Esophagus mucosa (tissue), 1 donor: ENCODE measurements at regions not wholly inside any gene's neighbourhood (a gene's known extent, or its start where the extent isn't known, plus 50 kb on each side); places are given as distances from the start of the nearest gene placed in this dataset.
"Not testable (repeated sequence)": the region's sequence is repeated elsewhere in the genome, so short reads cannot be mapped to it uniquely, and the experiment has no call there.

Experiments used
- ATAC-seq: fragments of 200-7000 bp; cut with Tn5 transposase; one replicate; pipeline ENCODE4 v1.9.1; 2020
- donor health status: DM: yes; HTN: yes; CAD: no.

- no peak for ATAC-seq
Observed at GRCh38 chr4:124450851-124451250, 261.7 kb downstream of the ANKRD50 start.

DNA sequence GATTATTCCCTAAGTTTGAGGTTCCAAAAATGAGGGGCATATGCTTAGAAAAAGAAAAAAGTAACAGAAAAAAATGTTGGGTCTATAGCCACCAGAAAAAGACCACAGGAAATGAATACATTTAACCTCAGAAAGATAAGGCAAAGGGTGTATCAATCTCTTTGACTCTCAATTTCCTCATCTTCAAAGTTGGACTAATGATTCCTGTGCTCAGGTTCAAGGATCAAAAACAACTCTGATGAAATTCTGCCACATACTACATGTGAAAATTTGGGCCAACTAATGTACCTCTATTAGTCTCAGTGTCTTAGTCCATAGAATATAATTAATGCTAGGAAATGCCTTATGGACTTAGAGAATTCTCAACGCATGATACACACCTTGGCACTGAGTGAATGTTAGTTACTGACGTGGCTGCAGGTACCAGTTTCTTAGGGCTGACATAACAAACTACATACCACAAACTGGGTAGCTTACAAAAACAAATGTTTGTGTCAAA lies 257.7 kb downstream of the ANKRD50 start:
- no peak for ATAC-seq

DNA sequence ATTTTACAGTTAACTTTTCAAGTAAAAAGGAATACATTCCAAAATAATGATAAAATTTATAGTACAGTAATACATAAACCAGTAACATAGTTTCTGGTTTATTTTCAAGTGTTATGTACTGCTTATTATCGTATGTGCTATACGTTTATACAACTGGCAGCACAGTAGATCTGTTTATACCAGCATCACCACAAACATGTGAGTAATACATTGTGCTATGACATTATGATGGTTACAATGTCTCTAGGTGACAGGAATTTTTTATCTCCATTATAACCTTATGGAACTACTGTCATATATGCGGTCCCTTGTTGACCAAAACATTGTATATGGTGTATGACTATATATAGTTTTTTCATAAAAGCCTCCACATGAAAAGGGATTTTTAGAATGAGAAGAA lies 256.9 kb downstream of the ANKRD50 start:
- no peak for ATAC-seq

DNA sequence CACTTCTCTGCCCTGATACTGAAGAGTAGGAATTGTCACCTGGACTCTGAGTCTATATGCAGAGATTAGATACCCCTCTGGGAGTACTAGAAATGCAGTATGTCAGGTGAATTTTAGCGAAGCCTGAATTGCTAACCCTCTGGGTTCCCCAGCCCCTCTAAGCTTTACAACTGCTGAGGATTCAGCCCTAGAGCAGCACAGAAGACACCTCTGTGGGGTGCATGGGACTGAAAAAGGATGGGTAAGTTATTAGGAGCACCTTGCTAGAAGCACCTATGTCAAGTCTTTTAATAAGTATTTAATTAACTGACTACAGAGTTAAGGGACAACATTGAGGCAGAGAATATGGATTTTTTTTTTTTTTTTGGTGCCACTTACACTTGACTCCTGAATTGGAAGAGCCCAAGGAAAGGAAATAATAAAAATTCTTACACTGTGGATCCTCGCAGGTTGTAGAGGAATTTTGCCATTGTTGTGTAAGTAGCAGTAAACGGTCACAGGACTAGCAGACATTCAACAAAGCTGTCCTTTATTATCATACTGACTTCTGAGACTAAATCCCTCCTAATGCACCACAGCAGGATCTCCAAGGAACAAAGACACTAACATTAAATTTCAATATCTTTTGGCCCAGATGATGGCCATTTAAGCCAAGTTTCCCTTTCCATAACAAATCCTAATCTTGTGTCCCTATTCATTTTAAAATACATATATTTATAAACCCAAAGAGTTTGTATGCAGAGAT lies 253.2 kb downstream of the ANKRD50 start:
- ATAC-seq, result no peak

DNA sequence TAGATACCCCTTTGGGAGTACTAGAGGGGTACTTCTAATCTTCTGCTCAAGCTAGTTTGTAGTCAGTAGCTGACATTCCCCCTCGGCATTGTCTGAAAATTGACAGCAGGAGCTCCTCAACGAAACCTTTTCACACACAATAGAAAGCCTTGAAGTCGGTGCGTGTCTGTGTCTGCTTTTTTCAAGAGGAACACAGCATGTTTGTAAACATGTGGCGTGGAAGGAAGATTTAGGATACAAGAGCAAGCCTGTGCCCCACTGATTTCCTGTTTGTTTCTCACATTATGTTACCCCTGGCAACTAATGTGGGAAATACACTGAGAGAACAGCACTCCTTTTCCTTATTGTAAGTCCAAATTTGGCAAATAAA lies 252.6 kb downstream of the ANKRD50 start:
- no peak for ATAC-seq

DNA sequence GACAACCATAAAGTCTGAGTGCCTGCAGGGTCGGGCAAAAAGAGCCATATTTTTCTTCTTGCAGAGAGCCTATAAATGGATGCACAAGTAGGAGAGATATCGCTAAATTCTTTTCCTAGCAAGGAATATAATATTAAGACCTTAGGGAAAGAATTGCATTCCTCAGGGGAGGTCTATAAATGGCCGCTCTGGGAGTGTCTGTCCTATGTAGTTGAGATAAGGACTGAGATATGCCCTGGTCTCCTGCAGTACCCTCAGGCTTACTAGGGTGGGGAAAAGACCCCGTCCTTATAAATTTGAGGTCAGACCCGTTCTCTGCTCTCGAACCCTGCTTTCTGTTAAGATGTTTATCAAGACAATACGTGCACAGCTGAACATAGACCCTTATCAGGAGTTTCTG lies 250.9 kb downstream of the ANKRD50 start:
- not testable (repeated sequence) for ATAC-seq

GRCh38 chr4:124462954-124463828 lies 249.3 kb downstream of the ANKRD50 start:
- no peak for ATAC-seq

- no peak for ATAC-seq
Observed at GRCh38 chr4:124464836-124465235, 247.7 kb downstream of the ANKRD50 start.

DNA sequence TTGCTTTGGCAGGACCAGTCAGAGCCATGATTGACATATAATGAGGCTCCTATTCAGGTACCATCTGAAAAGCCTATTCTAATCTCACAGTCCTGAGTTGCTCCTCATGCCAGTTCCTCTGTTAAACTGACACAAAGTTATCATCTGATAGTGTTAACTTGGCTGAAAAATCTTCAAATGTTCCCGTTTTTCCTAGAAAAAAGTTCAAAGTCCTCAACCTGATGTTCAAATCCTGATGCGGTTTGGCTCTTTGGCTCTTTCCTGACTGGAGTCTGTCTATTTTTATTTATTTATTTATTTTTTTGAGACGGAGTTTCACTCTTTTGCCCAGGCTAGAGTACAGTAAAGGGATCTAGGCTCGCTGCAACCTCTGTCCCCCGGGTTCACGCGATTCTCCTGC lies 244.2 kb downstream of the ANKRD50 start:
- ATAC-seq, result no peak

GRCh38 chr4:124469981-124470380 lies 242.6 kb downstream of the ANKRD50 start:
- no peak for ATAC-seq

DNA sequence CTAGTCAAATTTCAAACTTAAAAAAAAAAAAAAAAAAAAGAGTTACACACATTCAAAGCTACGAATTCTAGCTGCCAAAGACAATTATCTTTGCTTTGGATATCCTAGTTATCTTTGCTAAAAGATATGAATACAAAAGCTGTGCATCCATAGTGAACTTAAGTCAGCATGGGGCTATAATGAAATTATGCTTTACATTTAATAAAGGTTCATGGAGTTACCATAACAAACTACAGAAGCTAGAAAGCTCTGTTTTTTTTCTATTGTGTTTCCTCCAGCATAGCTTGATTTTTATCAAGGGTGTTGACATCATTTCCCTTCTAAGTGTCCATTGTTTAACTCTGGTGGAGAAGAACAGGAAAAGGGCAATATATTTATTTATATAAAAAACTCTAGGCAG lies 234.1 kb downstream of the ANKRD50 start:
- no peak for ATAC-seq

DNA sequence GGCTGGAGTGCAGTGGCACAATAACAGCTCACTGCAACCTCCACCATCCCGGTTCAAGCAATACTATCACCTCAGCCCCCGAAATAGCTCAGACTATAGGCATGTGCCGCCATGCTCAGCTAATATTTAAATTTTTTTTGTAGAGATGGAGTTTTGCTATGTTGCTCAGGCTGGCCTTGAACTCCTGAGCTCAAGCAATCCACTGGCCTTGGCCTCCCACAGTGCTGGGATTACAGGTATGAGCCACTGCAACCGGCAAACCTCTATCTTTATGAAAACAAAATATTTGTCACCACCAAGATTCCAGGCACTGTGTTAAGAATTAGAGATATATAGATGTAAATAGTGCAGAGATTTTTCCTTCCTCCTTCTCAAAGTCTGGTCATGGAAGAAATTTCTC lies 232.5 kb downstream of the ANKRD50 start:
- no peak for ATAC-seq

DNA sequence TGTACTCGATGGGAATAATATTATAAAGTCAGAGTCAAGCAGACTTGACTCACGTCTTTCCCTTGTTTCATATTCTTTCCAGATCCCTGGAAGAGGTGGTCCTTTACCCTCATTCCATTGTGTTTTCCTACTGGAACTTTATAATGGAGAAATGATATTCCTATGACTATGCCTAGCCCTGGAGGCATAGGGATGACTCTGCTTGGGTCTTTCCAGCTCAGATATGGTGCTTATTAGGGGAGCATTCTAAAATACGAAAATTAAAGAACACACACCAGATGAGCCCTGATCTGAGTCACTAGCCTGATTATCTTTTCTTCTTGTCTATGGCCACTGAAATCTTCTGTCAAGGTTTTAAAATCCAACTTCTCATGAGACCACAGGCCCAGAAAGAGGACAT lies 231.4 kb downstream of the ANKRD50 start:
- no peak for ATAC-seq

- ATAC-seq, result no peak
Observed at GRCh38 chr4:124483048-124483906, 229.3 kb downstream of the ANKRD50 start.

- no peak for ATAC-seq
Observed at GRCh38 chr4:124484008-124484407, 228.5 kb downstream of the ANKRD50 start.

DNA sequence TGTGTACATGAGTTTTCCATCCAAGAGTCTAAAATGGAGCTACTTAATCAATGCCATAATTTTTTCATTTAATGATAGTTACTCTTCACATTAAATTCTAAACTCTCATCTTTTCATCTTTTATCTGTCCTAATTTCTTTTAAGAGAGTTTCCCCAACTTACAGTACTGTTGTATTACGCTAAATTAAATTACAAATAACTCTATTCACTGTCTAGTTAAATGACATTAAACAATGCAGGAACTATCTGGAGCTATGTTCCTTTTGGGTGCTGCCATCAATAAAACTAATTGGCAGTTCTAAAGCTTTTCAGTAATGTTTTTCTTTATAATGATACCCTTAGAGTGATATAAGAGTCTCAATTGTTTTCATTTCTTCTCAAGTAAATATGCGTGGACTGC lies 227.6 kb downstream of the ANKRD50 start:
- ATAC-seq, result no peak

GRCh38 chr4:124486423-124486822 lies 226.1 kb downstream of the ANKRD50 start:
- no peak for ATAC-seq

DNA sequence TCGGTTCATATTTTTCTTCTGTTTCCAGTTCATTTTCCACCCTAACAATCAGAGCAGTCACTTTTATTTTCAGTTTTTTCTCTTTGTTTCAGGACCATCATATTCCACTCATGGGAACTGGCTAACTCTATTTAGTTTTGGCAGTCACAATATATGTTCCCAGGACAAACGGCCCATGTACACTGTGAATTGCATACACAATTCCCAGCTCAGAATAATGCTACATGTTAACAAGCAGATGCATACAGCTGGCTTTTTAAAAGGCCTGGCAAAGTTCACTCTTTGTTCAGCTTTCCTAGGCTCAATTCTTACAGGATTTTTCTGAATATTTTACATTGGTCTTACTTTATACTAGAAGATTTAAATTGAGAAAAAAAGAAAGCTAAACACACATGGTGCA lies 224.9 kb downstream of the ANKRD50 start:
- no peak for ATAC-seq

- no peak for ATAC-seq
Observed at GRCh38 chr4:124491361-124492145, 221.0 kb downstream of the ANKRD50 start.

DNA sequence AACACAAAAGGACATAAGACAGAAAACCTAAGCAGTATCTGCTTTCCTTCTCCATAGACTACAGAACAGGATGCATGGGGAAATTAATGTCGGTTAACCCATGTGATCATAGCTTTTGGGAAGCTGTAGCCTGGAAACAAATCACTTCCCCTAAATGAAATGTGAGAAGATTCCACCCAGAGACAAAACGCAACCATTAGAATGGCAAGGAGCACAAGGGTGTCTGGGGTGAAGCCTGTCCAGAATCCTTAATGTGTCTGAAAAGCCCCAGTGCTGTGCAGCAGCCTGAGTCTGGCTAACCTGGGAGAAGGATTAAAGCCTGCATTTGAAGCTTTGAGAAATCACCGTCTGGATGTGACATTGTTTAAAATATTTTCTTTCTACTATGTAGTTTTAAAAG lies 213.3 kb downstream of the ANKRD50 start:
- no peak for ATAC-seq

DNA sequence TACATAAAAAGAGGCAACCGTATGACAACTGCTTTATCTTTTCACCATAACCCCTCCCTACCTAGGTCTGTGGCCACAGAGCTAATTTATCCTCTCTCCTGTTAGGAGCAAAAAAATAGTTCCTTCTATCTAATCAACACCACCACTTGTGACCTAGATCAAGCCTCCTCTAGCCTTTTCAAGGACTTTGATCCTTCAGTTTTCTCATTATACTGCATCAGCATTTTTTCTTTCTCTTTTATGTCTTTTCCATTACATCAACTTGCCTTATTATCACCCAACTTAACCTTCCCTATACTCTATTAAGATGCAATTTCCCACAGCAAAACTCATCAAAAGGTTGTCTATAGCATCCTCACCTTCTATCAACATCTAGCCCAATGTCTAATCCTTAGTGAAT lies 211.0 kb downstream of the ANKRD50 start:
- ATAC-seq, result no peak

DNA sequence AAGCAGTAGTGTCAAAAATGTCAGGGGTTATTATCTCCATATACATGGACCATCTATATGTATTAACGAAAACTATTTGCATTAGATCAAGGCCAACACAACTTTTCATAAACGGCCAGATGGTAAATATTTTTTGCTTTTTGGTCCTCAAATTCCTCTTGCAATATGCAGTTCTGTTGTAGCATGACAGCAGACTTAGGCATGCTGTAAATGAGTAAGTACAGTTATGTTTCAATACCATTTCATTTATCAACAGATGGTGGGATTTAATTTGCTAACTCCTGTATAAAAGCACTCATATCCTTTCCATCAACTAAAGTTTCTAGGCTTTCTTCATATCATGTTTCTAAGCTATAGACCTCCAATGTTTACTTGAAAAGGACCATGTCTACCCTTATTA lies 208.1 kb downstream of the ANKRD50 start:
- ATAC-seq, result no peak
